ENCODE measurements at regions not wholly inside any gene's neighbourhood (a gene's known extent, or its start where the extent isn't known, plus 50 kb on each side); places are given as distances from the start of the nearest gene placed in this dataset.

- Mint-ChIP-seq H3K36me3 (ENCODE audit: unreplicated experiment) (no peaks in the 10 kb centered on the region), H3K9me3 (ENCODE audit: unreplicated experiment) (no peaks in the 10 kb centered on the region), H3K27me3 (ENCODE audit: unreplicated experiment) (no peaks in the 10 kb centered on the region), H3K4me3 (ENCODE audit: unreplicated experiment) (no peak overlapping the region), H3K27ac (ENCODE audit: unreplicated experiment) (no peak overlapping the region), H3K4me1 (ENCODE audit: low read depth, unreplicated experiment) (no peaks in the 10 kb centered on the region)
- DNase-seq, result no peak
- peak; percentile 15 for TF ChIP-seq CTCF (IDR thresholded peaks at IDR 0.05; ENCODE audit: partially characterized antibody, unreplicated experiment)
Measured at GRCh38 chrX:146224442-146224841, 406.8 kb downstream of the SLITRK2 start.

- Mint-ChIP-seq H3K36me3 (ENCODE audit: unreplicated experiment) (no peaks in the 10 kb centered on the region), H3K9me3 (ENCODE audit: unreplicated experiment) (no peaks in the 10 kb centered on the region), H3K4me1 (ENCODE audit: low read depth, unreplicated experiment) (no peaks in the 10 kb centered on the region), H3K27ac (ENCODE audit: unreplicated experiment) (no peak overlapping the region), H3K27me3 (ENCODE audit: unreplicated experiment) (no peaks in the 10 kb centered on the region), H3K4me3 (ENCODE audit: unreplicated experiment) (no peak overlapping the region)
- TF ChIP-seq CTCF (IDR thresholded peaks at IDR 0.05; ENCODE audit: partially characterized antibody, unreplicated experiment), result no peak
- no peak for DNase-seq
Measured at GRCh38 chrX:146238173-146238572, 420.5 kb downstream of the SLITRK2 start.

GRCh38 chrX:146241902-146242301 lies 424.3 kb downstream of the SLITRK2 start:
- Mint-ChIP-seq H3K4me3 (ENCODE audit: unreplicated experiment) (no peak overlapping the region), H3K27ac (ENCODE audit: unreplicated experiment) (no peak overlapping the region), H3K27me3 (ENCODE audit: unreplicated experiment) (no peaks in the 10 kb centered on the region), H3K36me3 (ENCODE audit: unreplicated experiment) (peaks cover 3% of the 10 kb centered on the region), H3K9me3 (ENCODE audit: unreplicated experiment) (no peaks in the 10 kb centered on the region), H3K4me1 (ENCODE audit: low read depth, unreplicated experiment) (no peaks in the 10 kb centered on the region)
- DNase-seq, result no peak
- TF ChIP-seq CTCF (IDR thresholded peaks at IDR 0.05; ENCODE audit: partially characterized antibody, unreplicated experiment), result no peak

- no peak overlapping the region for H3K4me3 Mint-ChIP-seq (ENCODE audit: unreplicated experiment)
- H3K27me3 Mint-ChIP-seq (ENCODE audit: unreplicated experiment), result no peaks in the 10 kb centered on the region
- no peaks in the 10 kb centered on the region for H3K9me3 Mint-ChIP-seq (ENCODE audit: unreplicated experiment)
- no peaks in the 10 kb centered on the region for H3K4me1 Mint-ChIP-seq (ENCODE audit: low read depth, unreplicated experiment)
- peaks cover 3% of the 10 kb centered on the region for H3K36me3 Mint-ChIP-seq (ENCODE audit: unreplicated experiment)
- no peak overlapping the region for H3K27ac Mint-ChIP-seq (ENCODE audit: unreplicated experiment)
- DNase-seq, result no peak
- TF ChIP-seq CTCF (IDR thresholded peaks at IDR 0.05; ENCODE audit: partially characterized antibody, unreplicated experiment), result no peak
Measured at GRCh38 chrX:146243041-146243440, 425.4 kb downstream of the SLITRK2 start.

GRCh38 chrX:146259207-146259606 lies 441.6 kb downstream of the SLITRK2 start:
- Mint-ChIP-seq H3K36me3 (ENCODE audit: unreplicated experiment) (no peaks in the 10 kb centered on the region), H3K27ac (ENCODE audit: unreplicated experiment) (no peak overlapping the region), H3K4me3 (ENCODE audit: unreplicated experiment) (no peak overlapping the region), H3K9me3 (ENCODE audit: unreplicated experiment) (no peaks in the 10 kb centered on the region), H3K4me1 (ENCODE audit: low read depth, unreplicated experiment) (no peaks in the 10 kb centered on the region), H3K27me3 (ENCODE audit: unreplicated experiment) (no peaks in the 10 kb centered on the region)
- DNase-seq, result no peak
- TF ChIP-seq CTCF (IDR thresholded peaks at IDR 0.05; ENCODE audit: partially characterized antibody, unreplicated experiment), result no peak
